ENCODE measurements at regions not wholly inside any gene's neighbourhood (a gene's known extent, or its start where the extent isn't known, plus 50 kb on each side); places are given as distances from the start of the nearest gene placed in this dataset.

DNA sequence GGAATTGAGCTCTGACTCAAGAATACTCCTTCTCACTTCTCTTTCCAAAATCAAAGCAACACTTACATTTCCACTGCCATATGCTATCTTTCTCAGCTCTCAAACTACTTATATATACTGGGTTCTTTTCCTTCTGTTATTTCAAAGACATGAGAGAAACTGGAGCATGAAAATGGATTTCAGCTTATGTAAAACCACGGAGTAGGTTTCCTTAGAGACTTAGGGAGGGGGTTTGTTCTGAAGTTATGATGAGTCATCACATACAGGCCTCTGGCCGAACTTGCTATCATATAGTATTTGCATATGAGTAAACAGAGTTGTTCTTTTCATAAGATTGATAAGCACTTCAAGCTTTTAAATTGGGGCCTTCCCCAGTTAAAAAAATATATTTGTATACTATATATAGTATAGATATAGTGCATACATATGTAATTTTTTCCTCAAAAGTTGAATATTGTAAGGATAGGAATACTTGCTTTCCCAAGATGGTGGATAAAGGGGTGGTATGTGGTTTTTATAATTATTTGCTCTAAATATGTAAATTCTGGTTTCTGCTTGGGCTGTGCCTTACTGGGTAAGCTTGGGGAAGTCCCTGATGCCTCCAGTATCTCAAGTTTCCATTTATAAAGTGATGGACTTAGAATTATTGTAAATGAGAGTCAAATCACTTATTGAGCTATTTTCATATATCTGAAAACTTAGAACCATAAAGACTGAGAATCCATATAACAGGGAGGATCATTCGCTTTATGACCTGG lies 273.9 kb downstream of the RFPL4B start:
- no peak overlapping the region for H3K4me2 ChIP-seq (ENCODE audit: low read depth, low read length, poor library complexity, severe bottlenecking)
- H3K4me1 ChIP-seq (ENCODE audit: low read length) = no peaks in the 10 kb centered on the region
- H3K27ac ChIP-seq (ENCODE audit: low read length) = no peak overlapping the region
- H4K20me1 ChIP-seq (ENCODE audit: insufficient read depth, low read depth, low read length) = no peaks in the 10 kb centered on the region
- H2AFZ ChIP-seq (ENCODE audit: low read length) = no peak overlapping the region
- no peaks in the 10 kb centered on the region for H3K9me3 ChIP-seq (ENCODE audit: low read length)
- H3K9ac ChIP-seq (ENCODE audit: low read length) = no peak overlapping the region
- no peak overlapping the region for H3K4me3 ChIP-seq (ENCODE audit: low read length)
- H3K79me2 ChIP-seq (ENCODE audit: low read length) = no peaks in the 10 kb centered on the region
- no peaks in the 10 kb centered on the region for H3K9me2 ChIP-seq (replicated peaks; ENCODE audit: insufficient read depth, low read length)
- no peaks in the 10 kb centered on the region for H3K36me3 ChIP-seq (ENCODE audit: insufficient read depth, low read length)
- no peak for DNase-seq
- no peaks in the 10 kb centered on the region for H3K27me3 ChIP-seq (ENCODE audit: low read length)

DNA sequence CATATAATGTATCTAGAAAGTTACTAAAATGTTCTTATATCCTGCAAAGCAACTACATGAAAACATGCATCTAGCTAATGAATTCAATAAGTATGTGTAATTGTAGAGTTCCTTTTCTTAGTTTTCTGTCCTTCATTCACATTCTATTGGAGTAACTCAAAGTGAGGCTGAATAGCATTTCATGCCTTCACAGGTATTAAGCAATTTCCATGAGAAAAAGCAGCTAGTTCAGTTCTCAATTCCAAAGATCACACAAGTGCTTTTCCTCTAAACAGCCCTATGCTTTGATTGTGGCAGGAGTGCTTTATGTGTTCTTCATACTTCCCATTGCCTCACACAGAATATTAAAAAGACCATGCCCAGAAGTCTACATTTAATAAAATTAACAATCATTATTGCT lies 274.9 kb downstream of the RFPL4B start:
- H2AFZ ChIP-seq (ENCODE audit: low read length) = no peak overlapping the region
- H3K36me3 ChIP-seq (ENCODE audit: insufficient read depth, low read length) = no peaks in the 10 kb centered on the region
- no peaks in the 10 kb centered on the region for H3K27me3 ChIP-seq (ENCODE audit: low read length)
- H3K79me2 ChIP-seq (ENCODE audit: low read length) = no peaks in the 10 kb centered on the region
- H3K4me2 ChIP-seq (ENCODE audit: low read depth, low read length, poor library complexity, severe bottlenecking) = no peak overlapping the region
- no peak overlapping the region for H3K9ac ChIP-seq (ENCODE audit: low read length)
- H3K9me3 ChIP-seq (ENCODE audit: low read length) = no peaks in the 10 kb centered on the region
- no peaks in the 10 kb centered on the region for H3K4me1 ChIP-seq (ENCODE audit: low read length)
- H4K20me1 ChIP-seq (ENCODE audit: insufficient read depth, low read depth, low read length) = no peaks in the 10 kb centered on the region
- H3K27ac ChIP-seq (ENCODE audit: low read length) = no peak overlapping the region
- no peak for DNase-seq
- H3K4me3 ChIP-seq (ENCODE audit: low read length) = no peak overlapping the region
- no peaks in the 10 kb centered on the region for H3K9me2 ChIP-seq (replicated peaks; ENCODE audit: insufficient read depth, low read length)

DNA sequence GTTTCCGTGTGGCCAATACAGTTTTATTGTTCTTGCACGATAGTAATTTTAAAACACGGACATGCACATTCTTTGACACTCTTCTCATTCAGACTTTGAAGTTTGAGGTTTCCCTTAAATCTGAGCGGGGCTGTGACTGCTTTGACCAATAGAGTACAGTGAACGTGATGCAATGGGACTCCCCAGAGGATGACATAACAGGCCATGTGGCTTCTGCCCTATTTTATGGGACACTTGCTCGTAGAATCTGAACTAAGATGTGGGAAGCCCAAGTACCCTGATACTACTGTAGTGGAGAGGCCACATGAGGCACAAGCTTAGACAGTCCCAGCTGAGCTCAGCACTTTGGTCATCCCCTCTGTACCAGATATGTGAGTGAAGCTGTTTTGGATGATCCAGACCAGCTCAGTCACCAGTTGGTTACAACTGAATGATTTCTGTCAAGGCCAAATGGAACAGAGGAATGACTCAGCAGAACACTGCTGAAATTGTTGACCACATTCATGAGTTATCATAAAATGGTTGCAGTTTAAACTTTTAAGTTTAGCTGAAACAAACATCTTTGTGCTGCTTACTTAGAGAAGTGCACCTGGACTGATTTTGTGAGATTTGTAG lies 279.4 kb downstream of the RFPL4B start:
- H3K36me3 ChIP-seq (ENCODE audit: insufficient read depth, low read length) = no peaks in the 10 kb centered on the region
- H2AFZ ChIP-seq (ENCODE audit: low read length) = no peak overlapping the region
- no peaks in the 10 kb centered on the region for H3K9me3 ChIP-seq (ENCODE audit: low read length)
- H3K27ac ChIP-seq (ENCODE audit: low read length) = no peak overlapping the region
- no peaks in the 10 kb centered on the region for H3K4me1 ChIP-seq (ENCODE audit: low read length)
- H3K9me2 ChIP-seq (replicated peaks; ENCODE audit: insufficient read depth, low read length) = no peaks in the 10 kb centered on the region
- H4K20me1 ChIP-seq (ENCODE audit: insufficient read depth, low read depth, low read length) = no peaks in the 10 kb centered on the region
- H3K4me2 ChIP-seq (ENCODE audit: low read depth, low read length, poor library complexity, severe bottlenecking) = no peak overlapping the region
- DNase-seq = no peak
- no peaks in the 10 kb centered on the region for H3K79me2 ChIP-seq (ENCODE audit: low read length)
- no peak overlapping the region for H3K9ac ChIP-seq (ENCODE audit: low read length)
- no peak overlapping the region for H3K4me3 ChIP-seq (ENCODE audit: low read length)
- H3K27me3 ChIP-seq (ENCODE audit: low read length) = no peaks in the 10 kb centered on the region

DNA sequence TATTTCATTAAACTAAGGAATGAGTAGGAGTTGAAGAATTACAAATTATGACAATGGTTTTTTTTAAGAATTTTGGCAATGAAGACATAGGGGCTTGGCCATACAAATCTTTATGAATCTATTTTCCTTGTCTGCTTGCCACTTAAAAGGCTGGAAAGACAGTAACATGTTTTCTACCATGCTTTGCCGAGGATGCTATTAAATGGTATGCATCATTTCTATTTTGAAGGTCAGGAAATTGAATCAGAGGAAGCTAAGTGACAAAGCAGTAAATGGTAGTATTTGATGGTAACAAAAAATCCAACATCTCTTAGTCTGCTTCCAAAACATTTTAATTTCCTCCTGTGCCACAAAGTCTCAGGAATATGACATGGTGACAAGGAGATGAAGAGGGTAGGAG lies 287.2 kb downstream of the RFPL4B start:
- Histone ChIP-seq H3K9me2 (replicated peaks; ENCODE audit: insufficient read depth, low read length) (no peaks in the 10 kb centered on the region), H3K9ac (ENCODE audit: low read length) (no peak overlapping the region), H3K9me3 (ENCODE audit: low read length) (no peaks in the 10 kb centered on the region), H3K79me2 (ENCODE audit: low read length) (no peaks in the 10 kb centered on the region), H3K4me3 (ENCODE audit: low read length) (no peak overlapping the region), H3K4me2 (ENCODE audit: low read depth, low read length, poor library complexity, severe bottlenecking) (no peak overlapping the region), H2AFZ (ENCODE audit: low read length) (no peak overlapping the region), H3K36me3 (ENCODE audit: insufficient read depth, low read length) (no peaks in the 10 kb centered on the region), H3K27ac (ENCODE audit: low read length) (no peak overlapping the region), H3K27me3 (ENCODE audit: low read length) (no peaks in the 10 kb centered on the region), H4K20me1 (ENCODE audit: insufficient read depth, low read depth, low read length) (no peaks in the 10 kb centered on the region), H3K4me1 (ENCODE audit: low read length) (no peaks in the 10 kb centered on the region)
- DNase-seq = no peak

DNA sequence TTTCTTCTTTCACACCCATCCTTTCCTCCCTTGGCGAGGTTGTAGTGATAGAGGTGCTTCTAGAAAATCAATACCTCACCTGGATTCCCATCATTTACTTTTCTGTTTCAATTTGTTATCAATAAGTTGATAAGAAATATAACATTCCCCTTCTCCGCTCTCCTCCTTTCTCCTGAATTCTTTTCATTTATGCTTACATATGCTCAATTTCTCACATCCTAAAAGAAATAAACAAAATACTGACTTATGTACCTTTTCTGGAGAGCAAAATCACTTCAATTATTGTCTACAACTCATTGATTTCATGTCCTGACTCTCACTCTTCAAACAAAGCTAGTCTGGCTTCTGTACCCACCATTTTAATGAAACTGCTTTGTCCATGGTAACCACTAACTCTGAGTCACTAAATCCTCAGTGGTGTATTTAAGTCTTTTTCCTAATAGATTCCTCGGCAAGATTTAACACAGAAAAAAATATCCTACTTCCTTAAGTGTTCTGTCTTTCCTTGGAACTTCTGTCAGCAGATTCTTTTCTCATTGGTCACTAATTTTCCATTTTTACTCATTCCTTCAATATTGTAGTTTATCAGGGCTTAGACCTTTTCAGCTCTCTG lies 289.6 kb downstream of the RFPL4B start:
- no peaks in the 10 kb centered on the region for H3K27me3 ChIP-seq (ENCODE audit: low read length)
- no peaks in the 10 kb centered on the region for H3K9me3 ChIP-seq (ENCODE audit: low read length)
- no peak overlapping the region for H3K4me3 ChIP-seq (ENCODE audit: low read length)
- no peak for DNase-seq
- no peaks in the 10 kb centered on the region for H3K79me2 ChIP-seq (ENCODE audit: low read length)
- H2AFZ ChIP-seq (ENCODE audit: low read length) = no peak overlapping the region
- H3K4me1 ChIP-seq (ENCODE audit: low read length) = no peaks in the 10 kb centered on the region
- H3K4me2 ChIP-seq (ENCODE audit: low read depth, low read length, poor library complexity, severe bottlenecking) = no peak overlapping the region
- H3K27ac ChIP-seq (ENCODE audit: low read length) = no peak overlapping the region
- H3K9me2 ChIP-seq (replicated peaks; ENCODE audit: insufficient read depth, low read length) = no peaks in the 10 kb centered on the region
- H4K20me1 ChIP-seq (ENCODE audit: insufficient read depth, low read depth, low read length) = no peaks in the 10 kb centered on the region
- H3K36me3 ChIP-seq (ENCODE audit: insufficient read depth, low read length) = no peaks in the 10 kb centered on the region
- H3K9ac ChIP-seq (ENCODE audit: low read length) = no peak overlapping the region

DNA sequence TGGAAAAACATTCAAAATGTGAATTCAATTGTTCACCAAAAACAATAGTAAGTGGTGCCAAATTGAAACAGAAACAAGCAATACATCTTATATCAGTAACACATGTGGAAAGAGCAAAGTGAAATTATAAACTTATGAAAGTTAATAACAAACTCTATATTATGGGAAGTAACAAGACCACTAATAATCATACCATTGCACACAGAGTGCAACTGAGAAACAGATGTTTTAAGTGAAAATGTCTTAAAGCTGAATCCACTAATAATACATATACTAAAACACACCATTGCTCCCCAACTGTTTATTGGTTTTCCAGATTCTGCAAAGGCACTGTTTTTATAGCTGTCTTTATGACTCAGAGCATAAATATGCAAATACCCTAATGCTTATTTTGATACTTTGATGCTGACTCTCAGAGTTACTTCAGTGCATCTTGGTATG lies 292.3 kb downstream of the RFPL4B start:
- H3K4me2 ChIP-seq (ENCODE audit: low read depth, low read length, poor library complexity, severe bottlenecking) = no peak overlapping the region
- no peaks in the 10 kb centered on the region for H3K4me1 ChIP-seq (ENCODE audit: low read length)
- no peaks in the 10 kb centered on the region for H3K9me2 ChIP-seq (replicated peaks; ENCODE audit: insufficient read depth, low read length)
- no peak overlapping the region for H3K9ac ChIP-seq (ENCODE audit: low read length)
- H3K36me3 ChIP-seq (ENCODE audit: insufficient read depth, low read length) = no peaks in the 10 kb centered on the region
- H3K4me3 ChIP-seq (ENCODE audit: low read length) = no peak overlapping the region
- no peak overlapping the region for H3K27ac ChIP-seq (ENCODE audit: low read length)
- H2AFZ ChIP-seq (ENCODE audit: low read length) = no peak overlapping the region
- no peaks in the 10 kb centered on the region for H4K20me1 ChIP-seq (ENCODE audit: insufficient read depth, low read depth, low read length)
- no peak for DNase-seq
- H3K79me2 ChIP-seq (ENCODE audit: low read length) = no peaks in the 10 kb centered on the region
- no peaks in the 10 kb centered on the region for H3K9me3 ChIP-seq (ENCODE audit: low read length)
- H3K27me3 ChIP-seq (ENCODE audit: low read length) = no peaks in the 10 kb centered on the region

DNA sequence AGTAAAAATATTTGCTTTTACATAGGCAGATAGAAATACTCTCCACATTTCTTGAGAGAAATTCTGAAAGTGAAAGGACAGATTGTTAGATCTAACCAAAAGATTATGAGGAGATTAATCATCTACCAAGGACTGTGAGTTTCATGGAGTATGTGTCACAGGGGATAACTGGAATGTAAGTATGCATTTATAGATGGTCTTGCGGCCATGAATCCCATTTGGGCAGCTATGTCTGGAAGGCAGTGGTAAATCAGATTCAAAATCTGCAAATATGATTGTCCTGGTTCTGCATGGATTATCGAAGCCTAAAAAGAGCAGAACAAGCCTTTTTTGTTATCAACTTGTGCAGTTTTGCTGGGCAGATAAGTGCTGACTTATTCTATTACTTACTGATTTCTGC lies 293.8 kb downstream of the RFPL4B start:
- H3K27me3 ChIP-seq (ENCODE audit: low read length) = no peaks in the 10 kb centered on the region
- H3K4me1 ChIP-seq (ENCODE audit: low read length) = no peaks in the 10 kb centered on the region
- H3K79me2 ChIP-seq (ENCODE audit: low read length) = no peaks in the 10 kb centered on the region
- no peak overlapping the region for H3K4me3 ChIP-seq (ENCODE audit: low read length)
- no peak overlapping the region for H3K9ac ChIP-seq (ENCODE audit: low read length)
- no peaks in the 10 kb centered on the region for H3K9me2 ChIP-seq (replicated peaks; ENCODE audit: insufficient read depth, low read length)
- H3K9me3 ChIP-seq (ENCODE audit: low read length) = no peaks in the 10 kb centered on the region
- H3K36me3 ChIP-seq (ENCODE audit: insufficient read depth, low read length) = no peaks in the 10 kb centered on the region
- no peak overlapping the region for H3K4me2 ChIP-seq (ENCODE audit: low read depth, low read length, poor library complexity, severe bottlenecking)
- no peak overlapping the region for H3K27ac ChIP-seq (ENCODE audit: low read length)
- DNase-seq = no peak
- no peak overlapping the region for H2AFZ ChIP-seq (ENCODE audit: low read length)
- H4K20me1 ChIP-seq (ENCODE audit: insufficient read depth, low read depth, low read length) = no peaks in the 10 kb centered on the region

DNA sequence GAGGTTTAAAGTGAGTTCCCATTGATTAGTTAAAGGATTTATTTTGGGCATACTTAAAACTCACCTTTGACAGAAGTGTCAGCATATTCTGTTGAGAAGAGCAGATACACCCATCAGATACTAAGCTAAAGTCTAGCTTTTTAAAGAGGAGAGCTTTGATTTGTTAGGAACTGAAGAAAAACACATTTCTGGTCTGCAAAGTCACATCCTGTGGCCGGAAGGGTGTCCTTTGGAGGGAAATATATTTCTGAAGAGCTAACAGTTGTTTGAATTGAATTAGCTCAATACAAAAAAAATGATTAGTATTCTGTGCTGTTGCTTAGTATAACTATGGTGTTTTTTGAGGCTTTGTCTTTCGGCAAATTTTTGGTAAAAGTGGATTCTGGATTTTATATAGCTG lies 302.7 kb downstream of the RFPL4B start:
- H3K9me3 ChIP-seq (ENCODE audit: low read length) = no peaks in the 10 kb centered on the region
- H3K4me3 ChIP-seq (ENCODE audit: low read length) = no peak overlapping the region
- no peak overlapping the region for H3K27ac ChIP-seq (ENCODE audit: low read length)
- no peaks in the 10 kb centered on the region for H3K36me3 ChIP-seq (ENCODE audit: insufficient read depth, low read length)
- no peaks in the 10 kb centered on the region for H3K79me2 ChIP-seq (ENCODE audit: low read length)
- H3K4me2 ChIP-seq (ENCODE audit: low read depth, low read length, poor library complexity, severe bottlenecking) = no peak overlapping the region
- no peak overlapping the region for H3K9ac ChIP-seq (ENCODE audit: low read length)
- DNase-seq = no peak
- H3K4me1 ChIP-seq (ENCODE audit: low read length) = no peaks in the 10 kb centered on the region
- no peaks in the 10 kb centered on the region for H3K9me2 ChIP-seq (replicated peaks; ENCODE audit: insufficient read depth, low read length)
- H3K27me3 ChIP-seq (ENCODE audit: low read length) = no peaks in the 10 kb centered on the region
- H4K20me1 ChIP-seq (ENCODE audit: insufficient read depth, low read depth, low read length) = no peaks in the 10 kb centered on the region
- no peak overlapping the region for H2AFZ ChIP-seq (ENCODE audit: low read length)

All from Karpas-422 (cell line).